OCI-LY1 (cell line): ENCODE measurements at regions not wholly inside any gene's neighbourhood (a gene's known extent, or its start where the extent isn't known, plus 50 kb on each side); places are given as distances from the start of the nearest gene placed in this dataset.

ENCODE experiments used
- H2AFZ ChIP-seq: fragments of 200-600 bp; sonication (generic), shearing (Covaris generic); 2 replicates; pipeline ENCODE4 v1.6.0; 2014; ENCODE audit warnings: antibody characterized with exemption, mild to moderate bottlenecking, low read length
- H3F3A ChIP-seq: fragments of 200-600 bp; sonication (generic), shearing (Covaris generic); 2 replicates; pipeline ENCODE4 v1.6.0; 2014; ENCODE audit warnings: mild to moderate bottlenecking, antibody characterized with exemption, low read length, moderate library complexity; ENCODE audit not compliant: insufficient read depth
- H3K27ac ChIP-seq: fragments of 200-600 bp; sonication (generic); 2 replicates; pipeline ENCODE4 v1.5.1; 2014; ENCODE audit warnings: low read length, mixed run types, mild to moderate bottlenecking, low read depth; ENCODE audit not compliant: poor library complexity, severe bottlenecking
- H3K27me3 ChIP-seq: fragments of 200-600 bp; sonication (generic); 2 replicates; pipeline ENCODE4 v1.6.0; 2014; ENCODE audit warnings: antibody characterized with exemption, mild to moderate bottlenecking, low read length, moderate library complexity; ENCODE audit not compliant: insufficient read depth
- H3K36me3 ChIP-seq: fragments of 200-600 bp; sonication (generic); 2 replicates; pipeline ENCODE4 v1.6.1; 2014; ENCODE audit warnings: mild to moderate bottlenecking, antibody characterized with exemption, low read length, moderate library complexity, mixed read lengths; ENCODE audit not compliant: insufficient read depth
- H3K4me1 ChIP-seq: fragments of 200-600 bp; sonication (generic); 2 replicates; pipeline ENCODE4 v1.5.1; 2014; ENCODE audit warnings: mild to moderate bottlenecking, low read length, moderate library complexity; ENCODE audit not compliant: insufficient read depth, severe bottlenecking
- H3K4me2 ChIP-seq: fragments of 200-600 bp; sonication (generic), shearing (Covaris generic); 2 replicates; pipeline ENCODE4 v1.6.1; 2014; ENCODE audit warnings: low read length
- H3K4me3 ChIP-seq: fragments of 200-600 bp; sonication (generic); 2 replicates; pipeline ENCODE4 v1.5.1; 2014; ENCODE audit warnings: low read length, low read depth, mild to moderate bottlenecking, mixed read lengths; ENCODE audit not compliant: poor library complexity, severe bottlenecking
- H3K79me2 ChIP-seq: fragments of 200-600 bp; shearing (Covaris generic); 2 replicates; pipeline ENCODE4 v1.6.1; 2016; ENCODE audit warnings: mixed run types, low read length, mixed read lengths; ENCODE audit not compliant: insufficient read depth
- H3K9ac ChIP-seq: fragments of 200-600 bp; sonication (generic), shearing (Covaris generic); 2 replicates; pipeline ENCODE4 v1.6.1; 2014; ENCODE audit warnings: mild to moderate bottlenecking, low read length, mixed read lengths
- H3K9me2 ChIP-seq: fragments of 200-600 bp; sonication (generic), shearing (Covaris generic); 2 replicates; pipeline ENCODE4 v1.6.1; 2014; ENCODE audit warnings: low read depth, mild to moderate bottlenecking, low read length, mixed read lengths
- H3K9me3 ChIP-seq: fragments of 200-600 bp; shearing (Covaris generic); 2 replicates; pipeline ENCODE4 v1.6.1; 2014; ENCODE audit warnings: low read length, mixed read lengths
- H4K20me1 ChIP-seq: fragments of 200-600 bp; sonication (generic), shearing (Covaris generic); 2 replicates; pipeline ENCODE4 v1.6.0; 2016; ENCODE audit warnings: mild to moderate bottlenecking, low read length; ENCODE audit not compliant: insufficient read depth
- EZH2 ChIP-seq: fragments of 200-600 bp; sonication (generic), shearing (Covaris generic); IDR thresholded peaks from 2 replicates; pipeline ENCODE4 v1.8.0; 2017; ENCODE audit warnings: borderline replicate concordance, mixed run types, mild to moderate bottlenecking, antibody characterized with exemption, low read length, moderate library complexity, mixed read lengths
- TF ChIP-seq, protein P1 (sequence below): fragments of 200-600 bp; sonication (generic), shearing (Covaris generic); IDR thresholded peaks from 2 replicates; pipeline ENCODE4 v1.5.1; 2017; ENCODE audit warnings: mild to moderate bottlenecking, antibody characterized with exemption, low read length, moderate library complexity, mixed read lengths

DNA sequence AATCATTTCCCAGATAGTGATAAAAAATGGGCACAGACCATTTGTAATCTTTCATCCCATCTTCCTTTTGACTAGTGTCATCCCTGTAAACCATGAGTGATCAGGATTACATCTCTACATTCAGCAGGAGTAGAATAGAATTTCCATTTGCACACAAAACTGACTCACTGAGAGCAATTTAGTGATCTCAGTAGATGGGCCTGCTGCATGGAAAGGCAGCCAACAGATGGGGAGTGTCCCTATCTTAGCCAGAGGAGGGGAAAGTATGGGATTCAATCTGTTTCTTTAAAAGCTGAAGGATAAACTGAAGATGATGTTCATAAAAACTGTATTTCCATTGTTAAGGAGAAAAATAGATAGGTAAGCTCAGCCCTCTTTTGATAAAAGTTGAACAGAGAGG is 441.7 kb downstream of the ZNF521 start:
- no peaks in the 10 kb centered on the region for H3K4me1 ChIP-seq

GRCh38 chr18:24913507-24914170 is 438.3 kb downstream of the ZNF521 start:
- Histone ChIP-seq H3K4me1 (no peaks in the 10 kb centered on the region), H3F3A (no peaks in the 10 kb centered on the region), H3K4me2 (no peak overlapping the region), H3K27me3 (0 out of 2 replicates have a peak, but pooled peaks cover 5% of the 10 kb centered on the region), H3K4me3 (no peak overlapping the region), H3K9ac (no peak overlapping the region), H3K9me2 (no peaks in the 10 kb centered on the region), H4K20me1 (no peaks in the 10 kb centered on the region), H2AFZ (no peak overlapping the region), H3K36me3 (no peaks in the 10 kb centered on the region), H3K79me2 (no peaks in the 10 kb centered on the region), H3K9me3 (no peaks in the 10 kb centered on the region), H3K27ac (no peak overlapping the region)
- TF ChIP-seq, protein P1, sequence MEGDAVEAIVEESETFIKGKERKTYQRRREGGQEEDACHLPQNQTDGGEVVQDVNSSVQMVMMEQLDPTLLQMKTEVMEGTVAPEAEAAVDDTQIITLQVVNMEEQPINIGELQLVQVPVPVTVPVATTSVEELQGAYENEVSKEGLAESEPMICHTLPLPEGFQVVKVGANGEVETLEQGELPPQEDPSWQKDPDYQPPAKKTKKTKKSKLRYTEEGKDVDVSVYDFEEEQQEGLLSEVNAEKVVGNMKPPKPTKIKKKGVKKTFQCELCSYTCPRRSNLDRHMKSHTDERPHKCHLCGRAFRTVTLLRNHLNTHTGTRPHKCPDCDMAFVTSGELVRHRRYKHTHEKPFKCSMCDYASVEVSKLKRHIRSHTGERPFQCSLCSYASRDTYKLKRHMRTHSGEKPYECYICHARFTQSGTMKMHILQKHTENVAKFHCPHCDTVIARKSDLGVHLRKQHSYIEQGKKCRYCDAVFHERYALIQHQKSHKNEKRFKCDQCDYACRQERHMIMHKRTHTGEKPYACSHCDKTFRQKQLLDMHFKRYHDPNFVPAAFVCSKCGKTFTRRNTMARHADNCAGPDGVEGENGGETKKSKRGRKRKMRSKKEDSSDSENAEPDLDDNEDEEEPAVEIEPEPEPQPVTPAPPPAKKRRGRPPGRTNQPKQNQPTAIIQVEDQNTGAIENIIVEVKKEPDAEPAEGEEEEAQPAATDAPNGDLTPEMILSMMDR = no peak
- no peak for TF ChIP-seq EZH2

More for the DNA sequence above, 441.7 kb downstream of the ZNF521 start:
- H3K9ac ChIP-seq = no peak overlapping the region
- no peak overlapping the region for H3K4me2 ChIP-seq
- no peaks in the 10 kb centered on the region for H3K9me3 ChIP-seq
- no peak overlapping the region for H3K27ac ChIP-seq
- H3K79me2 ChIP-seq = no peaks in the 10 kb centered on the region
- no peak overlapping the region for H2AFZ ChIP-seq
- no peaks in the 10 kb centered on the region for H3F3A ChIP-seq
- TF ChIP-seq, protein P1 = no peak
- no peak for TF ChIP-seq EZH2
- no peaks in the 10 kb centered on the region for H4K20me1 ChIP-seq
- no peaks in the 10 kb centered on the region for H3K36me3 ChIP-seq
- no peaks in the 10 kb centered on the region for H3K9me2 ChIP-seq
- no peak overlapping the region for H3K4me3 ChIP-seq
- H3K27me3 ChIP-seq = no peaks in the 10 kb centered on the region

- H4K20me1 ChIP-seq = no peaks in the 10 kb centered on the region
- H3K27ac ChIP-seq = no peak overlapping the region
- no peak overlapping the region for H3K4me2 ChIP-seq
- H3K9ac ChIP-seq = no peak overlapping the region
- no peaks in the 10 kb centered on the region for H3K9me2 ChIP-seq
- no peaks in the 10 kb centered on the region for H3K79me2 ChIP-seq
- no peak for TF ChIP-seq EZH2
- TF ChIP-seq, protein P1 = no peak
- H3K4me3 ChIP-seq = no peak overlapping the region
- H3K36me3 ChIP-seq = no peaks in the 10 kb centered on the region
- H3F3A ChIP-seq = no peaks in the 10 kb centered on the region
- no peak overlapping the region for H2AFZ ChIP-seq
- 0 out of 2 replicates have a peak, but pooled peaks cover 5% of the 10 kb centered on the region for H3K27me3 ChIP-seq
- H3K4me1 ChIP-seq = no peaks in the 10 kb centered on the region
- no peaks in the 10 kb centered on the region for H3K9me3 ChIP-seq
Measured at GRCh38 chr18:24914171-24914525, 437.8 kb downstream of the ZNF521 start.
